T-helper 1 cell treated with Interleukin-12 subunit alpha and Interleukin-12 subunit beta and Interleukin-4 antibody, amounts not matched to agents 30 ng/mL and 1 ng/mL, for 36 hours (primary cell): ENCODE measurements at regions not wholly inside any gene's neighbourhood (a gene's known extent, or its start where the extent isn't known, plus 50 kb on each side); places are given as distances from the start of the nearest gene placed in this dataset.

Source experiments
- intact Hi-C: fragments of 100-400 bp; cut with micrococcal nuclease; formaldehyde crosslinking; loops from one replicate; pipeline ENCODE4 v1.15.1; 2024

GRCh38 chr7:110372685-110373084 is 718.2 kb upstream of the LRRN3 start:
- intact Hi-C loops, result no loop called here

DNA sequence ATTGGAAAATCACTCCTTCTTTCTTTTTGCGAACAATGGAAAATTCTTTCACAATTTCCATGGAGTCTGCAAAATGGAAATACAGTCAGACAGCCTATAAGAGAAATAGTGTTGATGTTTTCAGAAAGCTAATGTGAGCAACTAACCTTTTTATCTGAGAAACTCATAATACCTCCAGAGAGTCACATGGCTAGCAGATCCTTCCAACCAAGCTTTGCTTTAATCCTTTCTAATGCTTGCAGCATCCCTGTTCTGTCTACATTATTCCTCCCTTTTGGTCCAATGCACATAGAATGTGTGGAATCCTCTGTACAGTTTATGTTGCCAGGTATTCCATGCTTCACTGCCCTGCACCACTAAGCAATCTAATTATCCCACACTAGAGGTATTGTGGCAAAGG is 717.5 kb upstream of the LRRN3 start:
- intact Hi-C loops, result no loop called here

DNA sequence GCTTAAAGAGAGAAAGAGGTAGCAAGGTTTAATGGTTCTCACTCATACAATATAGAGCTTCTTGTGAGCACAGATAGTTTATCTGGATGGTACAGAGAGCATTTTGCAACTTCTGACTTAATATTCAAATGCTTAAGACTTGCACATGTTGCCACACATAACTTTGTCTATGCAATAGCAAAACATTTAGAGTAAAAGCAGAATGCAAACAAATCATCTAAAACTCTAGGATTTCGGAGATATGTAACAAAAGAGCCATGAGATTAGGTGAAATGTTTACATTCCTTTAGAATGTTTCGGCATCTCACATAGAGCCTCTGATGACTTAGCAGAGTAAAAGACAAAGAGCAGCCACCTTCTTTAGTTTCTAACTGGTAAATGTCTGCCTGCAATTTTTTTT is 717.1 kb upstream of the LRRN3 start:
- intact Hi-C loops, result no loop called here

- intact Hi-C loops, result no loop called here
Measured at GRCh38 chr7:110375068-110375467, 715.9 kb upstream of the LRRN3 start.

GRCh38 chr7:110382736-110383135 is 708.2 kb upstream of the LRRN3 start:
- intact Hi-C loops, result no loop called here

GRCh38 chr7:110386006-110386405 is 704.9 kb upstream of the LRRN3 start:
- intact Hi-C loops, result no loop called here

GRCh38 chr7:110386913-110387312 is 704.0 kb upstream of the LRRN3 start:
- intact Hi-C loops, result no loop called here

DNA sequence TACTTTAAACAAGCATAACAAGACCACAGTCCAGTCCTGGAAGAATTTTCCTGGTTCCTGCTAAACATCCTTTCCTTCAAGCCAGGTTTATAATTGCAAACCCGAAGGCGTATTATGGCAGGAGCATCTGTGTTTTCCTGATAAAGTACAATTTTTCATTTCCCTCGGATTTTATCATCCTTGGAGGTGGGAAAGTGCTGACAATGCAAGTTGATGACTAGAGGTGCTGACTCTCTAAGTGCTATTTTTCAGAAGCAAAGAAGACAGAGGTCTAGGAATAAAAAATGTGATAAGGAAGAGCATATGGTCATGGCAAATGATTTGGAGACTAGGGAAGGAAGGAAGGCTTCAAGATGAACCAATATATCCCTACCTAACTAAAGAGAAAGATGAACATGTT is 703.2 kb upstream of the LRRN3 start:
- intact Hi-C loops, result no loop called here

DNA sequence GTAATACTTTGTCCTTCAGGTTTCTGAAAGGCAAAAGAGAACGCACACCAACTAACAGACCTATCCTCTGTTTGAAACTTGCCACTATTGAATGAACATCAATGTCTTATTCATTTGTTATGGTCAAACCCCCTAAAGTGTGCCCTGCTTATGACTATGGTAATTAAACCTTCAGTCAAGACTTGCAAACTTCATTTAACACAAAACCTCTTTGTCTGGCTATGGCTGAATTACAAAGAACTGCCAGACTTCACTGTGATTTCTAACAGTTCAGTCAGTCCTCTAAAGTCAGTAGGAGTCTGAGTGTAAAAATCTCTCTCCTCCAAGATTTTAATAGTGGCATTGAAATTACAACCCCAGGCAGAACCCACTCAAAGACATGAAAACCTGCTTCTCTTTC is 702.5 kb upstream of the LRRN3 start:
- intact Hi-C loops, result no loop called here

GRCh38 chr7:110396021-110396420 is 694.9 kb upstream of the LRRN3 start:
- intact Hi-C loops, result no loop called here

DNA sequence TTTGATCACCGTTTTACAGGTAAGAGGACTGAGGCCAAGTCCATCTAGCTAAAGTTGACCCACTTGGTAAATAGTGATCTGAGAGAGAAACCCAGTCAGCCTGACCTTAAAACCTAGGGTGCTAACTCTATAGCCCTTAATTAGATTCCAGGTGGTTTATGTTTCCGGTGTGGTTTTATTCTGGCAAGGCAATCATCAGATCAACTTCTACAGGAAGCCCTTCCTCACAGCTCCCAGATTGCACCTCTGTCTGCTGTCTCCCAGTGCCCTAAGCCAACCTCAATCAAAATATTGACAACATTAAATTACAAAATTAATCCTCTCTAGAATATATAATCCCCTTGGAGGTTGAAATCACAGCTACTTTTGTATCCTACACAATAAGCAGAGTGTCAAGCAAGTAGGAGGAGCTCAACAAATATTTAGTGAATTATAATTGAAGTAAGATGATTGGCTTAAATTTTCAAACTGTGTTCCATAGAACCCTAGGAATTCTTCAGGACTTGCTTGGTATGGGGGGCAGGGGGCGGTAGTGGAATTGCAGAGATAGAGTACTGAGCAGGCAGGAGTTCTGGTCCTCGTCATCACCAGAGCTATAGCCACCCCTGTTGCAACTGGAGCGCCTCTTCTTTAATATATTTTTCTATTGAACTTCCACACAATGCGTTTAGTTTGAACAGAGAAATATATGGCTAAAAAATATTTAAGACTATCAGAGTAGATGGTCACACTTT is 692.8 kb upstream of the LRRN3 start:
- intact Hi-C loops, result no loop called here

DNA sequence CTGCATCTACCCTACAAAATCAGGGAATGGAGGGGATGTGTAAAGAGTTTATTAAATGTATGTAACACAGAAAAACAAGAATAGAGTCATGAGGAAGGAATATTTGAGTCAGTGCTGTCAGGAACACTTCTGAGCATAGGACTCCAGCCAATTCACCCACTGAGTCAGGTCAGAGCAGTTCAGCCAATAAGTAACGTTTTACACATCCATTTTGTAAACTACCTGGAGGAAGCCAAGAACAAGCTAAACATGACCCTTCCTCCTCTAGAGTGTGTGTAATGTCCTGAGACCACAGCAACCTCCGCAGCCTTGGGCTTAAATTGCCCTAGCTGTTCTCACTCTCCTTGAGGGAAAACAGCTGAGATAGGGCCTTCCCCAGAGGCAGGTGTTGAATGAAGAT is 691.5 kb upstream of the LRRN3 start:
- intact Hi-C loops, result no loop called here

GRCh38 chr7:110400411-110400810 is 690.5 kb upstream of the LRRN3 start:
- intact Hi-C loops, result loop anchor here (5.0 kb wide), 1 partner anchor 697 kb away; no protein-coding TSS in a partner anchor

DNA sequence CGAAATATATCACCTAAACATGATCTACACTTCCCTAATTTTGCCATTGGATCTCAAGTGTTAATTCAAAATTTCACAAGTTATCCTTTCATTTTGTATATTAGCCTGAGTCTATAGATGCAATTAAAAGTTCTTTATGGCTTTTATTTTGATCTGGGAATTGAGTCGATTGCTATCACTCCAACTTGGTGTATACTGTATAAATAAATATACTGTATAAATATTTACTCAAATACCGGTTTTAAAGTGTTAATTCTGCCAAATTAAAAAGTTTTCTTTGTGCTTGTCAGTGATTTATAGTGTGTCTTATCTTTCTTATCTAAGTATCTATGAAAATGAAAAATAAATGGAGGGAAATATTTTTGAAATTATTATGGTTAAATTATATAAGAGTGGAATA is 683.7 kb upstream of the LRRN3 start:
- intact Hi-C loops, result no loop called here

- intact Hi-C loops, result no loop called here
Measured at GRCh38 chr7:110407706-110408105, 683.2 kb upstream of the LRRN3 start.

DNA sequence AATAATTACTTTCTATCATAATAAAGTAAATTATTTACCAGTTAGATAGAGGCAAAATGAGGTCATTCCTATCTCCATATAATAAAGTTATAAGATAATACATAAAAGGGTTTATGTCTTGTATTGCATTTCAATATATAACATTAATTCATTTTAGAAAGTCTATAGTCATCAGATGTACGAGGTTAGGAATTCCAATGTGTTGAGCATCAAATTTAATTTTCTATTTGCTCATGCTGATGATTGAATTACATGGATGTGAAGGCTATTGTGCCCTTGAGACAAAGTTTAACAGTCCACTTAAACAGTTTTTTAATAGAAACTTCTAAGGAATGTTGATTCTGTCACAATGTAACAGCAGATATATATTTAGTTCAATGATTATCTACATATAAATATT is 678.3 kb upstream of the LRRN3 start:
- intact Hi-C loops, result no loop called here

DNA sequence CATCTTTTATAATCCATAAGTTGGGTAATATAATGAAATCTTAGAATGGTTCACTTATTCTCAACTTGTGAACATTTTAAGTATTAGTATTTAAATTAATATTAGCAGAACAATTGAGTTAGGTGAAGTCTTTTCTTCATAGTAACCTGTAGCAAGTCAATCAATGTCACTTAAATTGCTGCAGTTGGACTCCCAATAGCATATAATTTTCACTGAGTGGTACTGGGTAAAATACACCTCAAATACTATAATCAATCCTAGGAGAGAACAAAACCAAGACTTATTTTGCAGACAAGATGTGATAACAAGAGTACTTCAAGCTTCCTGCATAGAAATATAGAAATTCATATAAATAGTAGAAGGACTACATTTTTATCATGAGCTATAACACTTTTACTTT is 677.9 kb upstream of the LRRN3 start:
- intact Hi-C loops, result no loop called here

GRCh38 chr7:110417611-110418010 is 673.3 kb upstream of the LRRN3 start:
- intact Hi-C loops, result no loop called here

- intact Hi-C loops, result no loop called here
Measured at GRCh38 chr7:110418659-110419280, 672.2 kb upstream of the LRRN3 start.

DNA sequence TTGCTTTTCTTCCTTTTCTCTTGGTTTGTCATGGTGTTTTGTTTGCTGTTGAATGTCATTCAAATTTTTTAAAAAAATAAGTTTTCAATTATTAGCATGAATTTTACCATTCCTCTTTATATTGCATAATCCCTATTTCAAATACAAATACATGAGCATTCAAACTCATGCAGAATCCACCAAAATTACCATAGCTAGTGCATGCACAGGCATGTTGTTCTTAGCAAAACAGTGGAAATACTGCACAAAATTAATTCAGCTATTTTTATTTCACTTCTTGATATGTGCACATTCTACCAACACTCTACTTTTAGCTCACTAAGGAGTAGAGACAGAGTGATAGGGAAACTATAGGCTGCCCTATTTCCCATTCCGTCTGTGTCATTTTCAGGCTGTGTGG is 670.1 kb upstream of the LRRN3 start:
- intact Hi-C loops, result no loop called here

GRCh38 chr7:110421490-110422241 is 669.3 kb upstream of the LRRN3 start:
- intact Hi-C loops, result no loop called here

GRCh38 chr7:110432061-110432553 is 658.8 kb upstream of the LRRN3 start:
- intact Hi-C loops, result no loop called here
